HCT116 (cell line): ENCODE measurements at regions not wholly inside any gene's neighbourhood (a gene's known extent, or its start where the extent isn't known, plus 50 kb on each side); places are given as distances from the start of the nearest gene placed in this dataset.

Experiments
- ATAC-seq: fragments of 200-7000 bp; cut with Tn5 transposase; 2 replicates; pipeline ENCODE4 v1.9.1; 2020; ENCODE audit warnings: mild to moderate bottlenecking, moderate library complexity
- BruUV-seq: library from RNA; stranded (reverse); fragments of 400-500 nt; replicated peaks from 2 replicates; lab custom pipeline; 2021; lab: Mats Ljungman, UMichigan
- CTCF ChIA-PET: fragments of 300-600 bp; sonication (Branson Sonifier 250); formaldehyde crosslinking; loops from one replicate; lab custom pipeline; 2021; ENCODE audit warnings: antibody characterized with exemption; lab: Charles Lee
- POLR2A ChIA-PET: fragments of 300-600, 350-600 bp; sonication (Branson Sonifier 250); formaldehyde crosslinking; loops from one replicate; lab custom pipeline; 2021; ENCODE audit warnings: antibody characterized with exemption; lab: Charles Lee
- RAD21 ChIA-PET, 2 experiments: fragments of 300-600 bp; sonication (Branson Sonifier 250); formaldehyde crosslinking; loops; one replicate each; lab custom pipeline; 2023; ENCODE audit warnings: low total read pairs in 2 of 2; ENCODE audit not compliant: uncharacterized antibody in 2 of 2, unreplicated experiment in 2 of 2, low non-redundant PET in 1 of 2; lab: Charles Lee
- DNase-seq: peaks from one replicate; pipeline ENCODE4 v3.0.0-alpha.2; 2010; ENCODE audit warnings: low read depth, low spot score
- H2AFZ ChIP-seq: fragments of 200-600 bp; shearing (Covaris generic), sonication (generic); 2 replicates; pipeline ENCODE4 v1.6.1; 2017; ENCODE audit warnings: low read depth, mixed run types, mixed read lengths, antibody characterized with exemption, low read length; ENCODE audit not compliant: poor library complexity, severe bottlenecking
- H3K27ac ChIP-seq: 2 replicates; pipeline ENCODE4 v1.5.1; 2012; ENCODE audit warnings: low read depth, low read length
- H3K27me3 ChIP-seq: fragments of 200-600 bp; sonication (generic); 2 replicates; pipeline ENCODE4 v1.6.1; 2016; ENCODE audit warnings: mixed run types, low read length, mixed read lengths; ENCODE audit not compliant: insufficient read depth
- H3K36me3 ChIP-seq, 2 experiments: fragments of 200-500 bp in 1 of 2; fragments of 200-600 bp in 1 of 2; sonication (Bioruptor generic) in 1 of 2; sonication (generic) in 1 of 2; 2 replicates each; pipeline versions ENCODE4 v1.5.1 to v1.6.1; 2014 to 2016; ENCODE audit warnings: low read length in 2 of 2, inconsistent platforms in 1 of 2, mixed read lengths in 1 of 2, mixed run types in 1 of 2; ENCODE audit not compliant: insufficient read depth in 2 of 2, control insufficient read depth in 1 of 2
- H3K4me1 ChIP-seq, 2 experiments: fragments of 200-600 bp in 1 of 2; sonication (generic) in 1 of 2; 2 replicates each; pipeline versions ENCODE4 v1.5.1 to v1.6.1; 2012 to 2017; ENCODE audit warnings: low read length in 2 of 2, inconsistent platforms in 1 of 2, mild to moderate bottlenecking in 1 of 2, mixed read lengths in 1 of 2, mixed run types in 1 of 2, moderate library complexity in 1 of 2; ENCODE audit not compliant: insufficient read depth in 2 of 2, control insufficient read depth in 1 of 2
- H3K4me2 ChIP-seq: fragments of 200-600 bp; sonication (generic); 2 replicates; pipeline ENCODE4 v1.6.1; 2017; ENCODE audit warnings: mixed run types, low read length, mixed read lengths
- H3K4me3 ChIP-seq, 2 experiments: fragments of 200-600 bp in 1 of 2; sonication (generic) in 1 of 2; replicated peaks in 1 of 2; 2 replicates each; pipeline ENCODE4 v1.5.1; 2011 to 2016; ENCODE audit warnings: low read length in 2 of 2, control low read depth in 1 of 2, low read depth in 1 of 2, mild to moderate bottlenecking in 1 of 2, mixed read lengths in 1 of 2, mixed run types in 1 of 2
- H3K79me2 ChIP-seq: fragments of 200-600 bp; sonication (generic); 2 replicates; pipeline ENCODE4 v1.6.1; 2017; ENCODE audit warnings: mild to moderate bottlenecking, mixed run types, low read length, moderate library complexity, mixed read lengths; ENCODE audit not compliant: insufficient read depth
- H3K9ac ChIP-seq: fragments of 200-600 bp; sonication (generic); 2 replicates; pipeline ENCODE4 v1.6.1; 2016; ENCODE audit warnings: low read length, mixed read lengths
- H3K9me2 ChIP-seq: fragments of 200-600 bp; sonication (generic), shearing (Covaris generic); 2 replicates; pipeline ENCODE4 v1.6.1; 2017; ENCODE audit warnings: mixed run types, mild to moderate bottlenecking, moderate library complexity; ENCODE audit not compliant: insufficient read depth
- H3K9me3 ChIP-seq, 2 experiments: fragments of 200-500 bp in 1 of 2; fragments of 200-600 bp in 1 of 2; sonication (Bioruptor generic) in 1 of 2; sonication (generic) in 1 of 2; 2 replicates each; pipeline ENCODE4 v1.6.1; 2014 to 2017; ENCODE audit warnings: low read length in 2 of 2, mixed read lengths in 2 of 2, inconsistent platforms in 1 of 2, low read depth in 1 of 2, mild to moderate bottlenecking in 1 of 2, mixed run types in 1 of 2, moderate library complexity in 1 of 2; ENCODE audit not compliant: control insufficient read depth in 1 of 2, insufficient read depth in 1 of 2
- H4K20me1 ChIP-seq: fragments of 200-600 bp; sonication (generic), shearing (Covaris generic); 2 replicates; pipeline ENCODE4 v1.6.1; 2017; ENCODE audit warnings: mixed run types, mild to moderate bottlenecking, moderate library complexity; ENCODE audit not compliant: insufficient read depth
- ATF3 ChIP-seq: IDR thresholded peaks from 2 replicates; pipeline ENCODE4 v1.6.1; 2012
- CTCF ChIP-seq, 3 experiments: fragments of 200-600 bp in 1 of 3; sonication (generic) in 1 of 3; IDR thresholded peaks in 2 of 3; conservative IDR thresholded peaks in 1 of 3; 2 replicates each; pipeline ENCODE4 v1.5.1; 2012 to 2017; ENCODE audit warnings: low read depth in 2 of 3, low read length in 2 of 3, antibody characterized with exemption in 1 of 3, borderline replicate concordance in 1 of 3, control low read depth in 1 of 3, mild to moderate bottlenecking in 1 of 3, mixed read lengths in 1 of 3, mixed run types in 1 of 3, moderate library complexity in 1 of 3; ENCODE audit not compliant: insufficient read depth in 1 of 3
- ELF1 ChIP-seq: IDR thresholded peaks from 2 replicates; pipeline ENCODE4 v1.6.1; 2012; ENCODE audit warnings: low read depth, borderline replicate concordance
- FOSL1 ChIP-seq: IDR thresholded peaks from 2 replicates; pipeline ENCODE4 v1.6.1; 2012; ENCODE audit warnings: low read depth
- JUND ChIP-seq: IDR thresholded peaks from 2 replicates; pipeline ENCODE4 v1.6.1; 2012
- POLR2AphosphoS5 ChIP-seq: IDR thresholded peaks from 2 replicates; pipeline ENCODE4 v1.6.1; 2011; ENCODE audit warnings: mild to moderate bottlenecking, low read depth, low read length, moderate library complexity
- SIN3A ChIP-seq: IDR thresholded peaks from 2 replicates; pipeline ENCODE4 v1.6.1; 2012; ENCODE audit warnings: low read depth
- YY1 ChIP-seq: IDR thresholded peaks from 2 replicates; pipeline ENCODE4 v1.6.1; 2011; ENCODE audit warnings: low read length, low read depth, moderate library complexity, mild to moderate bottlenecking; ENCODE audit not compliant: insufficient replicate concordance; ENCODE audit errors: extremely low read depth
- intact Hi-C: fragments of 100-400 bp; cut with micrococcal nuclease; formaldehyde crosslinking; loops from 2 replicates; pipeline ENCODE4 v1.10.0; 2022

GRCh38 chr5:97408331-97408730, 225.3 kb upstream of the RIOK2 start:
- POLR2A ChIA-PET = no interaction called here

More at GRCh38 chr5:97408331-97408730, 225.3 kb upstream of the RIOK2 start:
- ATAC-seq (no peak), DNase-seq (no peak)
- CTCF ChIA-PET = no interaction called here
- no peak overlapping the region for H3K9ac ChIP-seq
- no TSS peak for BruUV-seq
- no peaks in the 10 kb centered on the region for H3K4me1 ChIP-seq
- H3K4me2 ChIP-seq = no peak overlapping the region
- no peak overlapping the region for H3K27ac ChIP-seq
- H3K36me3 ChIP-seq = no peaks in the 10 kb centered on the region
- H3K9me3 ChIP-seq = no peaks in the 10 kb centered on the region
- no peaks in the 10 kb centered on the region for H3K9me2 ChIP-seq
- H2AFZ ChIP-seq = no peak overlapping the region
- H3K27me3 ChIP-seq = no peaks in the 10 kb centered on the region
- intact Hi-C loops = no loop called here
- TF ChIP-seq POLR2AphosphoS5 (no peak), YY1 (no peak), ATF3 (no peak), JUND (no peak), CTCF (IDR thresholded peaks at IDR 0.05 in 2 of 3, conservative IDR thresholded peaks at IDR 0.05 in 1 of 3; ENCODE audit: borderline replicate concordance in 1 of 3, insufficient read depth in 1 of 3, low read depth in 2 of 3, low read length in 2 of 3) (no peak), FOSL1 (no peak), SIN3A (no peak), ELF1 (no peak)
- TF ChIP-seq, all 23 proteins: peak for 0
- Histone ChIP-seq H4K20me1 (no peaks in the 10 kb centered on the region), H3K79me2 (no peaks in the 10 kb centered on the region), H3K4me3 (no peak overlapping the region)
- RAD21 ChIA-PET = no interaction called here
